Endothelial cell of umbilical vein (primary cell): ENCODE measurements at regions not wholly inside any gene's neighbourhood (a gene's known extent, or its start where the extent isn't known, plus 50 kb on each side); places are given as distances from the start of the nearest gene placed in this dataset.

Experiments
- EZH2 ChIP-seq: IDR thresholded peaks from 2 replicates; pipeline ENCODE4 v1.6.1; 2012; ENCODE audit warnings: borderline replicate concordance, low read depth, mild to moderate bottlenecking, moderate library complexity, low read length, inconsistent platforms; ENCODE audit not compliant: severe bottlenecking
- JUN ChIP-seq: IDR thresholded peaks from 2 replicates; pipeline ENCODE4 v1.6.1; 2011; ENCODE audit warnings: borderline replicate concordance, low read depth; ENCODE audit not compliant: insufficient read length, insufficient read depth
- POLR2A ChIP-seq: IDR thresholded peaks from 2 replicates; pipeline ENCODE4 v1.6.1; 2012; ENCODE audit warnings: low read depth, mild to moderate bottlenecking, control low read depth, low read length
- POLR2AphosphoS5 ChIP-seq: IDR thresholded peaks from 2 replicates; pipeline ENCODE4 v1.6.1; 2012; ENCODE audit warnings: low read depth, mild to moderate bottlenecking, control low read depth, low read length, moderate library complexity; ENCODE audit not compliant: insufficient read depth
- TF ChIP-seq, protein P1 (sequence below), 2 donors: IDR thresholded peaks; 1 replicate in 1 of 2; 2 replicates in 1 of 2; pipeline ENCODE4 v1.5.1; 2011; ENCODE audit warnings: low read length in 2 of 2, mild to moderate bottlenecking in 2 of 2, moderate library complexity in 2 of 2, control low read depth in 1 of 2, inconsistent platforms in 1 of 2, low read depth in 1 of 2; ENCODE audit not compliant: insufficient read depth in 1 of 2; ENCODE audit errors: extremely low read depth in 1 of 2
- TF ChIP-seq, protein P2 (sequence below): IDR thresholded peaks from 2 replicates; pipeline ENCODE4 v1.6.1; 2011; ENCODE audit not compliant: insufficient read depth, insufficient read length

DNA sequence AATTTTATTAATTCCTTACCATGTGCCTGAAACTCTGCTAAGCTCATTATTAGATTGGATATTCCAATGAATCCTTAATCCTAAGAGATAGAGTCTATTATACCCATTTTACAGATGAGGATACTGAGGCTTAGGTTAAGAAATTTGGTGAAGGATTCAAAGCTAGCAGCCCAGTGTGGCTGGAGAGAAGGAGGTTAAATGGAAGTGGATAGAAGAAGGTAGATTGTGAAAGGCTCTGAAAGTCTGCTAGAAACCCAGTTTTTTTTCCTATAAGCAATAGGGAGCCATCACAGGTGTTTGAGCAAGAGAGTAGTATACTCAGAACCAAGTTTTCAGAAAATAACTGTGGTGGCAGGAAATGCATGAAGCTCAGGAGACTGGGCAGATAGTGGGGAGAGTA is 265.8 kb upstream of the NEBL start:
- no peak for TF ChIP-seq POLR2A
- TF ChIP-seq, protein P1, sequence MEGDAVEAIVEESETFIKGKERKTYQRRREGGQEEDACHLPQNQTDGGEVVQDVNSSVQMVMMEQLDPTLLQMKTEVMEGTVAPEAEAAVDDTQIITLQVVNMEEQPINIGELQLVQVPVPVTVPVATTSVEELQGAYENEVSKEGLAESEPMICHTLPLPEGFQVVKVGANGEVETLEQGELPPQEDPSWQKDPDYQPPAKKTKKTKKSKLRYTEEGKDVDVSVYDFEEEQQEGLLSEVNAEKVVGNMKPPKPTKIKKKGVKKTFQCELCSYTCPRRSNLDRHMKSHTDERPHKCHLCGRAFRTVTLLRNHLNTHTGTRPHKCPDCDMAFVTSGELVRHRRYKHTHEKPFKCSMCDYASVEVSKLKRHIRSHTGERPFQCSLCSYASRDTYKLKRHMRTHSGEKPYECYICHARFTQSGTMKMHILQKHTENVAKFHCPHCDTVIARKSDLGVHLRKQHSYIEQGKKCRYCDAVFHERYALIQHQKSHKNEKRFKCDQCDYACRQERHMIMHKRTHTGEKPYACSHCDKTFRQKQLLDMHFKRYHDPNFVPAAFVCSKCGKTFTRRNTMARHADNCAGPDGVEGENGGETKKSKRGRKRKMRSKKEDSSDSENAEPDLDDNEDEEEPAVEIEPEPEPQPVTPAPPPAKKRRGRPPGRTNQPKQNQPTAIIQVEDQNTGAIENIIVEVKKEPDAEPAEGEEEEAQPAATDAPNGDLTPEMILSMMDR (IDR thresholded peaks at IDR 0.05; ENCODE audit: extremely low read depth in 1 of 2, insufficient read depth in 1 of 2, low read depth in 1 of 2, low read length in 2 of 2), result no peak
- no peak for TF ChIP-seq EZH2
- TF ChIP-seq JUN, result no peak
- no peak for TF ChIP-seq POLR2AphosphoS5
- TF ChIP-seq, protein P2, sequence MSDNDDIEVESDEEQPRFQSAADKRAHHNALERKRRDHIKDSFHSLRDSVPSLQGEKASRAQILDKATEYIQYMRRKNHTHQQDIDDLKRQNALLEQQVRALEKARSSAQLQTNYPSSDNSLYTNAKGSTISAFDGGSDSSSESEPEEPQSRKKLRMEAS, result no peak
